Keratinocyte (primary cell): ENCODE measurements at regions not wholly inside any gene's neighbourhood (a gene's known extent, or its start where the extent isn't known, plus 50 kb on each side); places are given as distances from the start of the nearest gene placed in this dataset.

ENCODE experiments used
- EZH2 ChIP-seq: IDR thresholded peaks from one replicate; pipeline ENCODE4 v1.6.1; 2012; ENCODE audit warnings: inconsistent platforms, mild to moderate bottlenecking, low read length, moderate library complexity
- TF ChIP-seq, protein P1 (sequence below), 3 experiments: IDR thresholded peaks in 1 of 3; conservative IDR thresholded peaks in 1 of 3; optimal IDR thresholded peaks in 1 of 3; 2 replicates in 2 of 3; 3 replicates in 1 of 3; pipeline versions ENCODE3 to v1.5.1; 2011; ENCODE audit warnings: low read length in 3 of 3, mild to moderate bottlenecking in 3 of 3, moderate library complexity in 2 of 3, control low read depth in 1 of 3, inconsistent platforms in 1 of 3; ENCODE audit not compliant: insufficient read depth in 2 of 3; ENCODE audit errors: extremely low read depth in 1 of 3

DNA sequence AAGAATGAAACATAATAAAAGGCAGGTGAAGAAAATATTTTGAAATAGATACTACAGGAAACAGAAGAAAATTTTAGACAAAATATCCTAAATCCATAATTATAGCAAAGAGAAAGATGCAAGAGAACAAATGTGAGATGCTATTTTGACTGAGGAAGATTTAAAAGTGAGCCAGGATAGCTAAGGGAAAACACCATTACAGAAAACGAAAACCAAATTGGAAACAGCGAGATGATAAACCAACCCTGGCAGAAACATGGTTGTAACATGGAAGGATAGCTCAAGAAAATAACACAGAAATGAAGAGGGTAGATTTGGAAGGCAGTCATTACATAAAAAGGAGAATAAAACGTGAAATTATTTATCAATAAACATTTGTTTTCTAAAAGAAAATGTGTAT lies 267.2 kb upstream of the NREP start:
- TF ChIP-seq, protein P1, sequence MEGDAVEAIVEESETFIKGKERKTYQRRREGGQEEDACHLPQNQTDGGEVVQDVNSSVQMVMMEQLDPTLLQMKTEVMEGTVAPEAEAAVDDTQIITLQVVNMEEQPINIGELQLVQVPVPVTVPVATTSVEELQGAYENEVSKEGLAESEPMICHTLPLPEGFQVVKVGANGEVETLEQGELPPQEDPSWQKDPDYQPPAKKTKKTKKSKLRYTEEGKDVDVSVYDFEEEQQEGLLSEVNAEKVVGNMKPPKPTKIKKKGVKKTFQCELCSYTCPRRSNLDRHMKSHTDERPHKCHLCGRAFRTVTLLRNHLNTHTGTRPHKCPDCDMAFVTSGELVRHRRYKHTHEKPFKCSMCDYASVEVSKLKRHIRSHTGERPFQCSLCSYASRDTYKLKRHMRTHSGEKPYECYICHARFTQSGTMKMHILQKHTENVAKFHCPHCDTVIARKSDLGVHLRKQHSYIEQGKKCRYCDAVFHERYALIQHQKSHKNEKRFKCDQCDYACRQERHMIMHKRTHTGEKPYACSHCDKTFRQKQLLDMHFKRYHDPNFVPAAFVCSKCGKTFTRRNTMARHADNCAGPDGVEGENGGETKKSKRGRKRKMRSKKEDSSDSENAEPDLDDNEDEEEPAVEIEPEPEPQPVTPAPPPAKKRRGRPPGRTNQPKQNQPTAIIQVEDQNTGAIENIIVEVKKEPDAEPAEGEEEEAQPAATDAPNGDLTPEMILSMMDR (optimal IDR thresholded peaks at IDR 0.05 in 1 of 3, IDR thresholded peaks at IDR 0.05 in 1 of 3, conservative IDR thresholded peaks at IDR 0.05 in 1 of 3; ENCODE audit: extremely low read depth in 1 of 3, insufficient read depth in 2 of 3, low read length in 3 of 3) = no peak
- TF ChIP-seq EZH2 = no peak
